Astrocyte (in vitro differentiated cells and primary cell): ENCODE measurements at regions not wholly inside any gene's neighbourhood (a gene's known extent, or its start where the extent isn't known, plus 50 kb on each side); places are given as distances from the start of the nearest gene placed in this dataset.
A peak's percentile ranks its signal among the peaks of the same experiment; 100 is the strongest.

Experiments used
- DNase-seq: peaks from one replicate; pipeline ENCODE4 v3.0.0-alpha.2; 2010; ENCODE audit warnings: low read depth
- FAIRE-seq: peaks from 2 replicates; lab custom pipeline; 2011; peaks lifted over from hg19 to GRCh38; lab: Jason Lieb, UNC
- H2AFZ ChIP-seq: 2 replicates; pipeline ENCODE4 v1.6.0; 2012; ENCODE audit warnings: low read depth, low read length, inconsistent platforms
- H3K27ac ChIP-seq: 2 replicates; pipeline ENCODE4 v1.5.1; 2011; ENCODE audit warnings: low read depth, low read length, inconsistent platforms
- H3K27me3 ChIP-seq: 2 replicates; pipeline ENCODE4 v1.6.0; 2011; ENCODE audit warnings: low read length, inconsistent platforms; ENCODE audit not compliant: insufficient read depth
- H3K36me3 ChIP-seq: 2 replicates; pipeline ENCODE4 v1.5.1; 2011; ENCODE audit warnings: low read length, inconsistent platforms; ENCODE audit not compliant: insufficient read depth
- H3K4me1 ChIP-seq: 2 replicates; pipeline ENCODE4 v1.5.1; 2011; ENCODE audit warnings: low read length, inconsistent platforms; ENCODE audit not compliant: insufficient read depth
- H3K4me2 ChIP-seq: 2 replicates; pipeline ENCODE4 v1.6.0; 2012; ENCODE audit warnings: low read length, inconsistent platforms
- H3K4me3 ChIP-seq: 2 replicates; pipeline ENCODE4 v1.5.1; 2011; ENCODE audit warnings: low read depth, mild to moderate bottlenecking, low read length, inconsistent platforms; ENCODE audit not compliant: insufficient read depth
- H3K79me2 ChIP-seq: 2 replicates; pipeline ENCODE4 v1.6.0; 2012; ENCODE audit warnings: mild to moderate bottlenecking, low read length, inconsistent platforms; ENCODE audit not compliant: insufficient read depth
- H3K9ac ChIP-seq: 2 replicates; pipeline ENCODE4 v1.6.0; 2012; ENCODE audit warnings: mild to moderate bottlenecking, low read length, inconsistent platforms
- H3K9me3 ChIP-seq: 2 replicates; pipeline ENCODE4 v1.5.1; 2012; ENCODE audit warnings: low read depth, mild to moderate bottlenecking, low read length, inconsistent platforms; ENCODE audit not compliant: insufficient read depth
- H4K20me1 ChIP-seq: 2 replicates; pipeline ENCODE4 v1.6.0; 2012; ENCODE audit warnings: low read length, inconsistent platforms; ENCODE audit not compliant: insufficient read depth
- H3K27ac Mint-ChIP-seq: one replicate; pipeline ENCODE4 v1.8.0; 2021; ENCODE audit warnings: mild to moderate bottlenecking, mixed read lengths; ENCODE audit not compliant: unreplicated experiment
- H3K27me3 Mint-ChIP-seq: one replicate; pipeline ENCODE4 v1.8.0; 2021; ENCODE audit warnings: low read depth, mixed read lengths; ENCODE audit not compliant: unreplicated experiment
- H3K36me3 Mint-ChIP-seq: one replicate; pipeline ENCODE4 v1.8.0; 2021; ENCODE audit warnings: low read depth, mixed read lengths; ENCODE audit not compliant: unreplicated experiment
- H3K4me1 Mint-ChIP-seq: one replicate; pipeline ENCODE4 v1.8.0; 2021; ENCODE audit warnings: low read depth, mixed read lengths; ENCODE audit not compliant: unreplicated experiment
- H3K4me3 Mint-ChIP-seq: one replicate; pipeline ENCODE4 v1.8.0; 2021; ENCODE audit warnings: mild to moderate bottlenecking, moderate library complexity, mixed read lengths; ENCODE audit not compliant: unreplicated experiment
- H3K9me3 Mint-ChIP-seq: one replicate; pipeline ENCODE4 v1.8.0; 2021; ENCODE audit warnings: mild to moderate bottlenecking, mixed read lengths; ENCODE audit not compliant: unreplicated experiment
- CTCF ChIP-seq: IDR thresholded peaks from 2 replicates; pipeline ENCODE4 v1.5.1; 2011; ENCODE audit warnings: low read depth, mild to moderate bottlenecking, inconsistent platforms, low read length, moderate library complexity; ENCODE audit not compliant: insufficient read depth
- EZH2 ChIP-seq: IDR thresholded peaks from 2 replicates; pipeline ENCODE4 v1.6.1; 2012; ENCODE audit warnings: mild to moderate bottlenecking, low read length, inconsistent platforms; ENCODE audit not compliant: insufficient read depth

DNA sequence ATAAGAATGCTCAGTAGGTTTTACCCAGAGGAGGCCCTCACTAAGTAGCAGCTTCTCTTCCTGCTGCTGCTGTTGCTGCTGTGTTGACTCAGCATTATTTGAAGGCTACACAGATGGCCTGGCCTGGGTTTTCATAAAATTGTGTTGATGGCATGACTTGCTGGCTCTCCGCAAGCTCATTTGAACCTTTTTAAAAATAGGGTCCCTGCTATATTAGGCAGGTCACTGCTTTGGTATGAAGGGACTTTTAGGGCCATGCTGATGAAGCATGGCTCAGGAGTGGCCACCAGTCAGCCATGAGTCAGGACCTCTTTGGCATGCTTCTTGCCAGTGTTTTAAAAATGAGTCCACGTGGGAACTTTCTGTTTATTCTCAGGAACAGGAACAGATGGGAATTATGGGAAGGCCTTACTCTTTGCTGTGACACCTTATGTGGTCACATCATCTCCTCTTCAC lies 128.7 kb downstream of the MID1IP1 start:
- peak; percentile 69 for DNase-seq
- H3K9me3 ChIP-seq, result no peaks in the 10 kb centered on the region
- TF ChIP-seq CTCF (no peak), EZH2 (no peak)
- no peaks in the 10 kb centered on the region for H4K20me1 ChIP-seq
- Mint-ChIP-seq H3K27me3 (no peaks in the 10 kb centered on the region), H3K4me3 (no peak overlapping the region), H3K27ac (no peak overlapping the region), H3K4me1 (peaks cover 1% of the 10 kb centered on the region), H3K36me3 (no peaks in the 10 kb centered on the region), H3K9me3 (no peaks in the 10 kb centered on the region)
- no peak overlapping the region for H3K27ac ChIP-seq
- no peaks in the 10 kb centered on the region for H3K79me2 ChIP-seq
- H3K4me2 ChIP-seq, result peak overlapping the region; percentile 5
- peak; percentile 79 for FAIRE-seq
- H3K27me3 ChIP-seq, result no peaks in the 10 kb centered on the region
- no peaks in the 10 kb centered on the region for H3K36me3 ChIP-seq
- H3K4me3 ChIP-seq, result no peak overlapping the region
- no peak overlapping the region for H3K9ac ChIP-seq
- H2AFZ ChIP-seq, result no peak overlapping the region
- no peaks in the 10 kb centered on the region for H3K4me1 ChIP-seq

- H3K4me2 ChIP-seq, result no peak overlapping the region
- FAIRE-seq (no peak), DNase-seq (no peak)
- Mint-ChIP-seq H3K27ac (no peak overlapping the region), H3K27me3 (no peaks in the 10 kb centered on the region), H3K4me1 (peaks cover 1% of the 10 kb centered on the region), H3K4me3 (no peak overlapping the region), H3K9me3 (no peaks in the 10 kb centered on the region), H3K36me3 (no peaks in the 10 kb centered on the region)
- H3K9ac ChIP-seq, result no peak overlapping the region
- H3K79me2 ChIP-seq, result no peaks in the 10 kb centered on the region
- H3K27me3 ChIP-seq, result no peaks in the 10 kb centered on the region
- H2AFZ ChIP-seq, result no peak overlapping the region
- H3K27ac ChIP-seq, result no peak overlapping the region
- no peaks in the 10 kb centered on the region for H3K9me3 ChIP-seq
- H3K36me3 ChIP-seq, result no peaks in the 10 kb centered on the region
- H3K4me1 ChIP-seq, result no peaks in the 10 kb centered on the region
- TF ChIP-seq CTCF, result no peak
- TF ChIP-seq EZH2, result no peak
- no peaks in the 10 kb centered on the region for H4K20me1 ChIP-seq
- no peak overlapping the region for H3K4me3 ChIP-seq
Observed at GRCh38 chrX:38930474-38930873, 129.2 kb downstream of the MID1IP1 start.

GRCh38 chrX:38935561-38935960 lies 134.3 kb downstream of the MID1IP1 start:
- Mint-ChIP-seq H3K4me1 (no peaks in the 10 kb centered on the region), H3K9me3 (no peaks in the 10 kb centered on the region), H3K27ac (no peak overlapping the region), H3K36me3 (no peaks in the 10 kb centered on the region), H3K27me3 (peaks cover 2% of the 10 kb centered on the region), H3K4me3 (no peak overlapping the region)
- H4K20me1 ChIP-seq, result no peaks in the 10 kb centered on the region
- H2AFZ ChIP-seq, result no peak overlapping the region
- FAIRE-seq, result no peak
- H3K27me3 ChIP-seq, result no peaks in the 10 kb centered on the region
- no peaks in the 10 kb centered on the region for H3K79me2 ChIP-seq
- no peaks in the 10 kb centered on the region for H3K4me1 ChIP-seq
- TF ChIP-seq CTCF (no peak), EZH2 (no peak)
- no peak overlapping the region for H3K27ac ChIP-seq
- H3K9me3 ChIP-seq, result no peaks in the 10 kb centered on the region
- no peak overlapping the region for H3K4me2 ChIP-seq
- no peak overlapping the region for H3K4me3 ChIP-seq
- no peaks in the 10 kb centered on the region for H3K36me3 ChIP-seq
- DNase-seq, result no peak
- no peak overlapping the region for H3K9ac ChIP-seq
